ENCODE measurements at regions not wholly inside any gene's neighbourhood (a gene's known extent, or its start where the extent isn't known, plus 50 kb on each side); places are given as distances from the start of the nearest gene placed in this dataset.

DNA sequence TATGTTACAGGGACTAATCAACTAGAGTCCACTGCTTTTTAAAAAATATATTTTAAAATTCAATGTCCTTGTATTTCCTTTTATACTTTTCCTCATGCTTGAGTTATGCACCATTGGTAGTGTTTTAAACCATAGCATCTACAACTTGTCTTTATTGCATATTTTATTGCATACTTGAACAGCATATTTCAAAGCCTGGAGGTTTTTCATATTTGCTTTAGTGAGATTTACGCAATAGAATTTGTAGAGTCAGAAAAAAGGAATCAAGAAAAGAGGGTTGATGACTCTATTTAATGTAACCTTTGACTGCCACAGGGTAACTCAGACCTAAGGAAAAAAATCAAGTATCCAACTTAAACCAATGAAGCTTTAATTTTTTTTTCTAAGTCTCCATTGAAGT is 1165.7 kb upstream of the IGFBP7 start:
- DNase-seq (ENCODE audit: low spot score) (no peak), ATAC-seq (no peak)
- intact Hi-C loops (cut with DNase I): no loop called here

GRCh38 chr4:58274553-58274952 is 1164.4 kb upstream of the IGFBP7 start:
- no peak for DNase-seq (ENCODE audit: low spot score)
- no peak for ATAC-seq
- intact Hi-C loops (cut with DNase I): no loop called here

DNA sequence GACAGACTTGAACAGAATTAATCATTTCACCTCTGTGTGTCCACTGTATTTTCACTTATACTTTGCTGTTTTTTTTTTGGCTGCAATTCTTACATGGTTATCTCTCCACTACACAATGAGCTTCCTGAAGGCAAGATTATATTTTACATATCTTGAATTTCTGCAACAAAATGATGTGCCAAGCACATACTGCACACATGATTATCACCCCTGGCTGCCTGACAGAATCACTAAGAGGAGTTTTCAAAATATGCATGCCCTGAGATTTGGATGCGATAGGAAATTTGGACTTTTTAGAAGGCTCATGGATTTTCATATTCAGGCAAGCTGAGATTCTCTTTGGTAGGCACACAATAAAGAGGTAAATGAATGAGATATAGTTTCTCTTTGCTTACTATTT is 1162.1 kb upstream of the IGFBP7 start:
- DNase-seq (ENCODE audit: low spot score): no peak
- intact Hi-C loops (cut with DNase I): no loop called here
- ATAC-seq: no peak

DNA sequence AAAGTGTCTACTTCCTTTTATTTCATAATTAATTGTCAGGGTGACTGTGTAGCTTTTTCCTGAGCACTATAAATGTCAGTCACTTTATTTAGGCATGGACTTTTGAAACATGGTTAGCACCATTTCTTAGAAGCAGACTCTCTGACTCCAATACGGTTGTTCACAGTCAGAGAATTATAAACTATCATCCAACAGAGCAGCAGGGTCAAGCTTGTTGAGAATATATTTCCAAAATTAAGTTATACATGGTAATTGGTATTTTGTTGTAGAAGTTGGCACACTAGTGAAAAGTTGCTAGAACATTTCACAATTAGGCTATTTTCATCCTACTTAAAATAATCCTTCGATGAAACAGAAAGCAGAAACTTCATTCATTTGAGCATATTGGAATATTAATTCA is 1155.5 kb upstream of the IGFBP7 start:
- ATAC-seq: no peak
- DNase-seq (ENCODE audit: low spot score): no peak
- intact Hi-C loops (cut with DNase I): no loop called here

GRCh38 chr4:58261526-58261925 is 1151.3 kb upstream of the IGFBP7 start:
- no peak for ATAC-seq
- intact Hi-C loops (cut with DNase I): no loop called here

DNA sequence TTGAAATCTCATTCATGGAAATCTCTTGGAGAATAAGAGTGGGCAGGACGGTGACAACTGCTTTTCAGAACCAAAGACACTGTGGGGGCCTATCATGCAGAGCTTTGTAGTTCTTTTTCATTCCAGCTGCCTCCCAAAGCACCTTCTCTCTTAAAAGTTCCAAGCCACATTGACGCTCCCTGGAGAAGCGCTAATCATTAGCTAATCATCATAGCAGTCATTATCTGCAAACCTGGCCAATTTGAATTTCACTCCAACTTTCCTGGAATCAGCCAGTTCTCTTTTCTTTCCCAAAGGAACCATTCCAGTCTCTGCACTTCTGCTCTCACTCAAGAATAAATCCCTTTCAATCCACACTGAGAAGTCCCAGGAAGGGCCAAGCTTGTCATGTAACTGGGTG is 1144.1 kb upstream of the IGFBP7 start:
- intact Hi-C loops (cut with DNase I): no loop called here
- no peak for DNase-seq (ENCODE audit: low spot score)
- no peak for ATAC-seq

More at GRCh38 chr4:58261526-58261925, 1151.3 kb upstream of the IGFBP7 start:
- DNase-seq (ENCODE audit: low spot score): no peak

- DNase-seq (ENCODE audit: low spot score): no peak
- no peak for ATAC-seq
- intact Hi-C loops (cut with DNase I): no loop called here
Measured at GRCh38 chr4:58252656-58253055, 1142.5 kb upstream of the IGFBP7 start.

DNA sequence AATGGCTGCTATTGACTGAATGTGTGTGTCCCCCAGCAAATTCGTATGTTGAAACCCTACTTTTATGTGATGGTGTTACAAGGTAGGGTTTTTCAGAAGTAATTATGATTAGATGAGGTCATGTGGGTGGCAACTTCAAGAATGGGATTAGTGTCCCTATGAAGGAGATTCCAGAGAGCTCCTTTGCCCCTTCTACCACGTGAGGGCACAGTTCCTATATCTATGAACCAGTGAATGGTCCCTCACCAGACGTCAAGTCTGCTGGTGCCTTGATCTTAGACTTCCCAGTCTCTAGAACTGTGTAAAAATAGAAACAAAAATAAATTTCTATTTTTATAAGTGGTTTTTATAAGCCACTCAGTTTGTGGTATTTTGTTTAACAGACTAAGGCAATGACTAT is 1137.6 kb upstream of the IGFBP7 start:
- ATAC-seq: no peak
- intact Hi-C loops (cut with DNase I): no loop called here
- DNase-seq (ENCODE audit: low spot score): no peak

DNA sequence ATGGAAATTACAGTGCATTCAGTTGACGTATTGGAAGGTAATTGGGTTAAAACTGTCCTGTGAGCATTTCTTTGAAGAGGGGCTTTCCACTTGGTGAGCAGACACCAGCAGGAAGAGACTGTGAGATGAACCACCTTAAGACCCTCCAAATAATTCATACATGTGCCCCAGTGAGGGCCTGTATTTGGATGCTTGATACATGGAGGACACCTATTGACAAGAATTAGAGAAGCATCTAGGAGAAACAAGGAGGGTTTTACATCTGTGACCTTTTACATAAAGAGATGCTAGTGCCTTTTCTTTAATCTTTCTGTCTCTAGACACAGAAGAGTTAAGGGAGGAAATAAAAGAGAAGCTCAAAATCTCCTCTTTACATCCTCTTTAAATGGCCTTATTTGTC is 1115.3 kb upstream of the IGFBP7 start:
- intact Hi-C loops (cut with DNase I): no loop called here
- ATAC-seq (no peak), DNase-seq (ENCODE audit: low spot score) (no peak)

DNA sequence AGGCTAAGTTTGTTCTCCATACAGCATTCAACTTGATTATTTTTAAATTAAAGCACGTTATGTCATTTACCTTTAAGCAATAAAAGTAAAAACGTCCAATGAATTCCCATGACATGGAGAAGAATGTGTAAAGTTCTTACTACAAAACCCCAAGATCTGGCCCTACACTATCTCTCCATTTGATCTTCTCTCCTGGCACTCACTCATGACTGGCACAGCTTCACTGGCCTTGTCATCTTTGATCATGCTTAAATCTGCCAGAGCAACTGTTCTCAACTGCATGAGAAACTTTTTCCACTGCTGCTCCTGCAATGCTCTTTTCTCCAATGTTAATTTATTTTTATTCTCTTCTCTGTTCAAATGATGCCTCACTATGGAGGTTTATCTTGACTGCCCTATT is 1109.0 kb upstream of the IGFBP7 start:
- DNase-seq (ENCODE audit: low spot score) (no peak), ATAC-seq (no peak)
- intact Hi-C loops (cut with DNase I): no loop called here

- intact Hi-C loops (cut with DNase I): no loop called here
- ATAC-seq (no peak), DNase-seq (ENCODE audit: low spot score) (no peak)
Measured at GRCh38 chr4:58216461-58216860, 1106.3 kb upstream of the IGFBP7 start.

DNA sequence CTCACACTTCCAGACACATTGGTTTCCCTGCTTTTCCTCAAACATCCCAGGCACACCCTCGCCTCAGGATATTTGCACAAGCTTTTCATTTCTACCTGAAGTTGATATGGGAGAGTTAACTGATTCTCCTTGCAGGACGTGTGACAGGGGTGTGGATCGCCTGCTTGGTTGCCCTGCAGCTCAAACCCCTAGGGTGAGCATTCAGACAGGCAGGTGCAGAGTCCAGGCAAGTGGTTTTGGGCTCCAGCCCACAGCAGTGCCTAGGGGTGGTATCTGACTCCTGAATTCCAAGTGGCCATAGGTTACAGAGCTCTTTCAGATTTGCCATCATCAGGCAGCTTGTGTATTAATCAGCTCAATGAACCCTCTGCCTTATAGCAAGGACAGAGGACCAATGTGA is 1104.2 kb upstream of the IGFBP7 start:
- intact Hi-C loops (cut with DNase I): no loop called here
- ATAC-seq (no peak), DNase-seq (ENCODE audit: low spot score) (no peak)

DNA sequence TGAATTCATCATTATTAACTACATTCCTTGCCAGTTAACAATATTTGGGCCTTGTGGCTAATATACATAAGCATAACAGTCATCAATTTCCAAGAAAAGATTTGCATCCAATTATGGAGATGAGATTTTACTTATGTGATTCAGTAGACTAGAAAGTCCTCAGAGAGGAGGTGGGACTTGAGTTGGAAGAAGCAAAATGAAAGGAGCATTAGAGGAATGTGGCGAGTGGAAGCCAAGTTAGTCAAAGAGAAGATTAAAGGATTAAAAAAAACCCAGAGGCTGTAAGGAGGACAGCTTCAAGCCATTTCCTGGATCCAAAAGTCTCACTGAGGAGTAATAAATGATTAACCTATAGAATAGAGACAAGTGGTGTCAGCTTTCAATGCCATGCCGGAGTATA is 1099.4 kb upstream of the IGFBP7 start:
- ATAC-seq (no peak), DNase-seq (ENCODE audit: low spot score) (no peak)
- intact Hi-C loops (cut with DNase I): no loop called here

DNA sequence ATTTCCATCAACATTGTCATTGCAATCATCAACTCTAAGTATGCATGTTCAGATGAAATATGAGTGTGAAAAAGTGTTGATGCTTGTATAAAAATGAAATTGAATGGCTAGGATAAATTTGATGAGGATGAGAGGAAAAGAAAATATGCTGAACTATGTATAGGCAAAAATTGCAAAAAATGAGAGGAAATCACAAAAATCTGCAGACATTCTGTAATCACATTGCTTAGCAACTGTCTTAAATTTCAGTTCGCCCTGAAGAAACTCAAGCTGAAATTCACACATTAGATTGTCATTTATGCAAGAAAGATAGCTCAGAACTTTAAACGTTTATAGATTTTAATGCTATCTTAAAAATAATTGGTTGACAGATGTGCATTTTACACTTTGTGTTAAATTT is 1098.8 kb upstream of the IGFBP7 start:
- ATAC-seq (no peak), DNase-seq (ENCODE audit: low spot score) (no peak)
- intact Hi-C loops (cut with DNase I): no loop called here

DNA sequence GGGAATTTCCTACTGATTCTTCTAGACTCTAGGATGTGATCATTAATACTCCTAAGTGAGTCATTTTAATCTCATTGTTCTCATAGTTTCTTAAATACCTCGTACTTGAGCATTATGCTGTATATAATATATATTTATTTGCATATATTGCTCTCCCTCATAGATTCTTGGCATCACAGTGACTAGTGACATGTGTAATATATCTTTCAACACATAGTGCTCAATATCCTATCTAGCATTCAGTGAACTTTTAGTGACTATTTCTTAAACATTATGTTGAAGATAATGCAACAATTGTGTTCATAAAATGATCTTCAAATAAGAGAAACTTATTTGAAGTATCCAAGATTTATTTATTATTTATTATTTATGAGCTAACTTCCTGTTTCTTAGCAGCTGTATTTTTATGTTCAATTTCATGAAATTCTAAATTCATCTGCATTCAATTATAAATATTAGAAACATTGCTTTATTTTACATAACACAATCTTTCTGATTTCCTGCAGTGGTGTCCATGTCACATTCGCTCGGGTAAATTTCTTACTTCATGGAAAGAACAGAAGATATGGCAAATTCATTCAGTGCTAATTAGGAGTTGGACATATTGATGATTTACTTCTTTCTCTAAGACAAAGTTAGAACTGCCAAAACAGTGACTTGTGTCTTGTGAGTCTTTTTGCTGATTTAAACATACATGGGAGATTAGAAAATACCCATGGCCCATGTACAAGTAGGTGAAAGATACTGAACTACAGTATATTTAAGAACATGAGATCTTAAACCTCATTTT is 1095.5 kb upstream of the IGFBP7 start:
- intact Hi-C loops (cut with DNase I): no loop called here
- no peak for ATAC-seq
- no peak for DNase-seq (ENCODE audit: low spot score)

- no peak for ATAC-seq
- intact Hi-C loops (cut with DNase I): no loop called here
- no peak for DNase-seq (ENCODE audit: low spot score)
Measured at GRCh38 chr4:58192217-58192616, 1082.0 kb upstream of the IGFBP7 start.

DNA sequence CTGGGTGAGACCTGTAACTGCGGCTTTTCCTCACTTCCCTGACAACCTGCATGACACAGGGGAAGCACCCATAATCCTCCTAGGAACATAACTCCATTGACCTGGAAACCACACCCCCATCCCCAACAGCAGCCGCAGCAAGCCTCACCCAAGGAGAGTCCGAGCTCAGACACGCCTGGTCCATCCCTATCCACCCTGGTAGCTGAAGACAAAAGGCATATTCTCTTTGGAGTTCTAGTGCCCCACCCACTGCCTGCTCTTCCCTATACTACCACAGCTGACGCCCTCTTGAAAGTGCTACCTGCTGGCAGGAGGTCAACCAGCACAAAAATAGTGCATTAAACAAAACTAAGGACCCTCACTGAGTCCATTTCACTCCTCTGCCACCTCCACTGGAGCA is 1080.9 kb upstream of the IGFBP7 start:
- ATAC-seq: no peak
- intact Hi-C loops (cut with DNase I): no loop called here

DNA sequence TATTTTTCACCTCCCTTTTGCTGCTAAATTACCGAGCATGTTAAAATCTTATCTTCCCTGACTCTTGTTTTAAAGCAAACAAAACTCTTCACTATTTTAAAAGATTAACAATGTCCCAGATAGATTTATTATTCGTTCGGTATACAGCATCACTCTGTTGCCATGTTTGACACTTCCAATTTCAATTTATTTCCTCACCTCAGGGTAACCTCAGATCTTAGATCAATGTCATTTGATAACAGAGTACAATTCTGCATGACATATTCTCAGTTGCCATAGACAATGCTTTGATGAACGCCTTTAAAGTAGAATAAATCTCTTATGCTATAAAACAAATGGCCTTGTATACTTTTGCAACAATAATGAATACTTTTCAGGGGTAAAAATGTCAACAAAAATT is 1078.1 kb upstream of the IGFBP7 start:
- DNase-seq (ENCODE audit: low spot score): no peak
- ATAC-seq: no peak
- intact Hi-C loops (cut with DNase I): no loop called here

More for the DNA sequence above, 1080.9 kb upstream of the IGFBP7 start:
- no peak for DNase-seq (ENCODE audit: low spot score)

DNA sequence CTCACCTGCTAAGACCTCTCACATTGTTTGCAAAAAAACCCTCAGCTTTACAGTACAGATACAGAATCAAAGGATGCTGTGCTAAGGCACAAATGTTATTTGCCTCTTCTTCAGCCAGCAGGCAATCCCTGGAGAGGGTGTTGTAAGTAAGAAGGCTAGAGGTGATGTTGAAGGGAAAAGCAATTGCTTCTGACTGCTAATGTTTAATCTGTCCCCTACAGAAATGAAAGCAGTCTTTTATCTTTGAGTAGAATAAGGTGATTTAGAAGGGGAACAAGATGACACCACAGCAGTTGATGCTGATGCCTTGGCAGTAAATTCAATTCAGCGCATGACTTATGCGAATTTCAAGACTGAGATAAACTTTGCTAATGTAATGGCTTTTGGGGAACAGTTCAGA is 1064.8 kb upstream of the IGFBP7 start:
- intact Hi-C loops (cut with DNase I): no loop called here
- ATAC-seq (no peak), DNase-seq (ENCODE audit: low spot score) (no peak)

DNA sequence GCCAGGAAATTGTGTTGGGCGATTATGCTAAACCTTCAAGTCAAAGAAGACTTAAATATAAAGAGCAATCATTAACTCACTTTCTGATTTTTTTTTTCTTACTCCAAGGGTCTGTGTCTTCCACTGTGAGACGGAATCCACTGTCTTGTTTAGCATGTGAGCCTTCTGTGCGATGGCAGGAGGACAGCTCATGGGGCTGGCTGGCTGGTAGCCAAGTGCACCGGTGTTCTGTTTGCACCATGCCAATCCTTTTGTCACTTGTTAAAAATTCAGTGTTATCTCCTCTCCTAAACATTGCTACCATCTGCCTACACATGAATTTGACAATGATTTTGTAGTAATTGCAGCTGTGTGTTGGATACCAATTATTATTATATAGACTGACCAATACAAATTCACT is 1056.3 kb upstream of the IGFBP7 start:
- intact Hi-C loops (cut with DNase I): no loop called here
- ATAC-seq: no peak
- DNase-seq (ENCODE audit: low spot score): no peak

- ATAC-seq (no peak), DNase-seq (ENCODE audit: low spot score) (no peak)
- intact Hi-C loops (cut with DNase I): no loop called here
Measured at GRCh38 chr4:58163156-58163555, 1053.0 kb upstream of the IGFBP7 start.

All from sciatic nerve (tissue), 2 donors.